Adrenal gland (tissue), 5 donors: ENCODE measurements at regions not wholly inside any gene's neighbourhood (a gene's known extent, or its start where the extent isn't known, plus 50 kb on each side); places are given as distances from the start of the nearest gene placed in this dataset.

ENCODE experiments used
- CTCF ChIP-seq, 6 experiments: fragments of 450-650 bp in 4 of 6; fragments of 200-600 bp in 2 of 6; sonication (generic) in 1 of 6; IDR thresholded peaks; 1 replicate in 5 of 6; 2 replicates in 1 of 6; pipeline versions ENCODE4 v1.5.1 to v1.8.0; 2016 to 2021; ENCODE audit warnings: antibody characterized with exemption in 6 of 6, mild to moderate bottlenecking in 2 of 6, moderate library complexity in 1 of 6
- POLR2A ChIP-seq, 2 donors: fragments of 450-650 bp; IDR thresholded peaks; one replicate each; pipeline ENCODE4 v1.6.1; 2017; ENCODE audit warnings: antibody characterized with exemption in 2 of 2, mild to moderate bottlenecking in 2 of 2, moderate library complexity in 1 of 2
- donor health status: DM: no; HTN: no; CAD: no.

GRCh38 chr3:96631050-96631449, 183.3 kb upstream of the EPHA6 start:
- no peak for TF ChIP-seq CTCF (IDR thresholded peaks at IDR 0.05)
- no peak for TF ChIP-seq POLR2A (IDR thresholded peaks at IDR 0.05)
